Omental fat pad (tissue), 3 donors: ENCODE measurements at regions not wholly inside any gene's neighbourhood (a gene's known extent, or its start where the extent isn't known, plus 50 kb on each side); places are given as distances from the start of the nearest gene placed in this dataset.

Experiments used
- ATAC-seq: fragments of 150-250 bp; one replicate; pipeline ENCODE4 v1.9.1; 2016; ENCODE audit warnings: mild to moderate bottlenecking, moderate library complexity; ENCODE audit not compliant: low FRiP score
- DNase-seq: peaks from one replicate; pipeline ENCODE4 v3.0.0-alpha.2; 2019; ENCODE audit warnings: low spot score
- TF ChIP-seq, protein P1 (sequence below), 3 donors: fragments of 450-650 bp; IDR thresholded peaks; one replicate each; pipeline ENCODE4 v1.5.1; 2016 to 2017; ENCODE audit warnings: antibody characterized with exemption in 3 of 3, mild to moderate bottlenecking in 3 of 3, moderate library complexity in 2 of 3

DNA sequence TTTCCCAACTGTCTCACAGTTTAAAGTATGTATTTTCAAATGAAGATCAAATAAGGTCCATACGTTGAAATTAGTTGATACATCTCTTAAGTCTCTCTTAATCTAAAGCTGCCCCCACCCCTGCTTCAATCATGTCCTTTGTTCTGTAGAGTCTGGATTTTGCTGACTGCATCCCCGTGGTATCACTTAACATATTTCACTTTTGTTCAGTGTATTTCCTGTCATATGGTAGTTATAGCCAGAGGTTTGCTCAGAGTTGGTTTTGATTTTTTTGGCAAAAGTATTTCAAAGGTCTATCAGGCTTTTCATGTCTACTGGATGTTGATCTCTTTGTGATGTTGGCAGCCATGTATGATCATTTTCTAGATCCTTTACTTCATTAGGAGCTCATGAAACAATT, 54.4 kb upstream of the ARID5B start:
- DNase-seq = no peak
- TF ChIP-seq, protein P1, sequence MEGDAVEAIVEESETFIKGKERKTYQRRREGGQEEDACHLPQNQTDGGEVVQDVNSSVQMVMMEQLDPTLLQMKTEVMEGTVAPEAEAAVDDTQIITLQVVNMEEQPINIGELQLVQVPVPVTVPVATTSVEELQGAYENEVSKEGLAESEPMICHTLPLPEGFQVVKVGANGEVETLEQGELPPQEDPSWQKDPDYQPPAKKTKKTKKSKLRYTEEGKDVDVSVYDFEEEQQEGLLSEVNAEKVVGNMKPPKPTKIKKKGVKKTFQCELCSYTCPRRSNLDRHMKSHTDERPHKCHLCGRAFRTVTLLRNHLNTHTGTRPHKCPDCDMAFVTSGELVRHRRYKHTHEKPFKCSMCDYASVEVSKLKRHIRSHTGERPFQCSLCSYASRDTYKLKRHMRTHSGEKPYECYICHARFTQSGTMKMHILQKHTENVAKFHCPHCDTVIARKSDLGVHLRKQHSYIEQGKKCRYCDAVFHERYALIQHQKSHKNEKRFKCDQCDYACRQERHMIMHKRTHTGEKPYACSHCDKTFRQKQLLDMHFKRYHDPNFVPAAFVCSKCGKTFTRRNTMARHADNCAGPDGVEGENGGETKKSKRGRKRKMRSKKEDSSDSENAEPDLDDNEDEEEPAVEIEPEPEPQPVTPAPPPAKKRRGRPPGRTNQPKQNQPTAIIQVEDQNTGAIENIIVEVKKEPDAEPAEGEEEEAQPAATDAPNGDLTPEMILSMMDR (IDR thresholded peaks at IDR 0.05) = no peak
- ATAC-seq = no peak

DNA sequence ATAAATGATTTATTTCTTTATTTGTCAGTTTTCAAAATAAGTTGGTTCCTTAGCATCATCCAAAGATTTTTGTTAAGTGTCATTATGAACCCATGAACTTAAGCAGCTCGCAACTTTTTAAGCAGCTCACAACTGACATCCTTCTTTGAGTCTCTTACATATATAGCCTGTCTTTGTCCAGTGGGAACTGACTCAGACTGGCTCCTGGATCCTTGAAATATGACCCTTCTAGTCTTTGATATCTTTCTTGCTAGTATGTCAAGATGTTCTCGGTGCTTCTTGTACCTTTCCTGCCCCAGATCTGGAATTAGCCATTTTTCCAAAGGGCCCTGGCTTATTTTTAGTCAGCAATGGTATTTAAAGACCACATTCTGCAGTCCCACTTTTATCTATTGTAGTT, 53.9 kb upstream of the ARID5B start:
- ATAC-seq = no peak
- TF ChIP-seq, protein P1 (IDR thresholded peaks at IDR 0.05) = no peak
- no peak for DNase-seq

DNA sequence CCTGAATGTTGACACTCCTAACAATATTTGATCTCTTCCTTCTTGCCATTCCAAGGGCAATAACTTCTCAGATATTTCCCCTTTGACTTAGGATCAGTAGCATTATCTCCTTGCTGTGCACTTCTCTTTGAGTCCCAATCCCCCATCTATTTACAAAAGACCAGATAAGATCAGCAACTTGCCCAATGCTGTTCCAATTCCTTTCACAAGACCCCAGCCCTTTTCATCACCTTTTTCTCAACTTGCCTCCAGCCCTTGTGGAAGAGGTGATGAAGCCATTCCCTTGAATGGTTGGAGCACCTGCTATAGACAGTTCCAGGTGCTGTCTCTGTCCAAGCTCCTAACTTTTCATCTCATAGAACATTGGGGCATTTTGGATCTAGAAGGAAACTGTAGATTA, 51.1 kb upstream of the ARID5B start:
- TF ChIP-seq, protein P1 (IDR thresholded peaks at IDR 0.05) = no peak
- ATAC-seq (no peak), DNase-seq (no peak)
